IPS-20b (cell line): ENCODE measurements at regions not wholly inside any gene's neighbourhood (a gene's known extent, or its start where the extent isn't known, plus 50 kb on each side); places are given as distances from the start of the nearest gene placed in this dataset.
A peak's percentile ranks its signal among the peaks of the same experiment; 100 is the strongest.

ENCODE experiments used
- H3K27ac ChIP-seq: one replicate; pipeline ENCODE4 v1.5.1; 2013; ENCODE audit warnings: low read length
- H3K27me3 ChIP-seq: 2 replicates; pipeline ENCODE4 v1.6.1; 2013; ENCODE audit warnings: mild to moderate bottlenecking, low read length, inconsistent platforms; ENCODE audit not compliant: insufficient read depth
- H3K36me3 ChIP-seq: 2 replicates; pipeline ENCODE4 v1.6.1; 2013; ENCODE audit warnings: low read depth, mild to moderate bottlenecking, inconsistent platforms, low read length, moderate library complexity; ENCODE audit not compliant: insufficient read depth
- H3K4me1 ChIP-seq: 2 replicates; pipeline ENCODE4 v1.6.1; 2013; ENCODE audit warnings: mild to moderate bottlenecking, control low read depth, inconsistent platforms, low read length, moderate library complexity; ENCODE audit not compliant: insufficient read depth
- H3K4me3 ChIP-seq: 2 replicates; pipeline ENCODE4 v1.5.1; 2013; ENCODE audit warnings: mild to moderate bottlenecking, low read length, inconsistent platforms
- H3K9ac ChIP-seq: 2 replicates; pipeline ENCODE4 v1.6.1; 2013; ENCODE audit warnings: low read depth, mild to moderate bottlenecking, inconsistent platforms, low read length, moderate library complexity
- H3K9me3 ChIP-seq: 2 replicates; pipeline ENCODE4 v1.6.1; 2013; ENCODE audit warnings: mild to moderate bottlenecking, low read depth, low read length, inconsistent platforms; ENCODE audit not compliant: insufficient read depth

DNA sequence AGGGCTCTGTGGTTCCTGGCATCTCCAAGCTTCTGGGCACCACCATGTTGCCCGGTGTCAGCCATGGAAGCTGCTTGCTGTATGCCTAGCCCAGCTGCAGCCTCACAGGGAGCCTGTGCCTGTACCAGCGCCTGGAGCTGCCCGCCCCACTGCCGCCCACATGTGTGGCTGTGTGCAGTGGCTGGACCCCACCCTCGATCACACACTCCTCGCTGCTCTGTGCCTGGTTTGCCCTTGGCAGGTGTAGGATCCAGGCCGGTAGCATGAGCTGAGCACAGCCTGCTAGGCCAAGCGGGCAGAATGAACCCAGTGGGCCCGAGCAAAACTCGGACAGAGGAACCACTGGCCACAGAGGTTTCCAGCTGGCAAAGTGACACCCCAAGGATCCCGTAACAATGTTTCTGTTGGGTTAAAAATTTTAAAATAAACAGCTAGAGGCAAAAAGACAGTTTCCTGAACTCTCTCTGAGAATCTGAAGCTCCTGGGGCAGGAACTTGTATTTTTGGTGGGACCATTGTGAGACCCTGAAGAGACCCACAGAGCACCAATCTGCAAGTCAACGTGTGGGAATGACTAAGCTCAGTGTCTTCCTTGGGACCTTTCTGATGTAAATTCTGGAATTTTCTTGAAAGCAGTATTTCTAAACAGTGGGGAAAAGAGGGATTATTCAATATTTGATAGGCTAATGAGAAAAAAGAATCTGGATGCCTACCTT, 73.1 kb upstream of the CCDC112 start:
- Histone ChIP-seq H3K4me3 (no peak overlapping the region), H3K36me3 (no peaks in the 10 kb centered on the region), H3K9ac (peak overlapping the region; percentile 20; the same call in 1 of the 2 replicates), H3K9me3 (no peaks in the 10 kb centered on the region), H3K27me3 (no peaks in the 10 kb centered on the region), H3K4me1 (peaks cover 27% of the 10 kb centered on the region), H3K27ac (peak overlapping the region; percentile 85)

DNA sequence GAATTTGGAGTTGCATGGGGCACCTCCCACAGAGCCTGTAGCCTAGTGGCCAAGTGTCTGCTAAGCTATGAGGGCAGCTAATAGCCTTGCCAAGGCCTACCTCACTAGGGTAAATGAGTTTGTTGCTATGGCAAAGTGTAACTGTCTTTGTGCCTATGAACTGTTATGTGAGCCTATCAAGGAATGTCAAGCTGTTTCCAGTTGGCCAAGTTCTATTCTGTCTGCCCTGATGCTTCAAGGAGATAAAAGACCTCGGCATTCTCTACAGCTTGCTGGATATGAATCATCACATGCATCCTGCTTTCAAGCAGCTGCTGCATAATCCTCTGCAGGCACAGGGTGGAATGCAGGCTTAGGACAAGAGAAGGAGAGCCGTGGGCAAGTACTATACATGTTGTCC, 69.8 kb upstream of the CCDC112 start:
- no peak overlapping the region for H3K27ac ChIP-seq
- no peak overlapping the region for H3K9ac ChIP-seq
- no peaks in the 10 kb centered on the region for H3K36me3 ChIP-seq
- no peaks in the 10 kb centered on the region for H3K27me3 ChIP-seq
- H3K9me3 ChIP-seq, result no peaks in the 10 kb centered on the region
- peaks cover 24% of the 10 kb centered on the region for H3K4me1 ChIP-seq
- no peak overlapping the region for H3K4me3 ChIP-seq

DNA sequence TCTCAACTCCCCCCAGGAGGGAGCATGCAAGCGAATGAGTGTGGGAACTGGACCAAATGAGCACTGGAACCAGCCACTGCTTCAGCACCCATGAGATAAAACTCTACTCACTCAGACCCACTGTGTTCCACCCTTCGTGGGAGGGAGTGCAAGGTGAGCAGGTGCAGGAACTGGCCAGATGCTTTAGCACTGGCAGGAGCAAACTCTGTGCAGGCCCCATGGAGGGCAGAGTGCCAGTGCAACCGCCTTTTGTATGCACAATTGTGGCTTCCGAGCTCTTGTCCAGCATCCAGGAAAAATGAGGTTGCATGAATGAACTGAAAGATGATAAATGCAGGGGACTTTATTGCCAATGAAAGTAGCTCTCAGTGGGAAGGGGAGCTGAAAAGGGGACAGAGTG, 67.4 kb upstream of the CCDC112 start:
- no peaks in the 10 kb centered on the region for H3K36me3 ChIP-seq

DNA sequence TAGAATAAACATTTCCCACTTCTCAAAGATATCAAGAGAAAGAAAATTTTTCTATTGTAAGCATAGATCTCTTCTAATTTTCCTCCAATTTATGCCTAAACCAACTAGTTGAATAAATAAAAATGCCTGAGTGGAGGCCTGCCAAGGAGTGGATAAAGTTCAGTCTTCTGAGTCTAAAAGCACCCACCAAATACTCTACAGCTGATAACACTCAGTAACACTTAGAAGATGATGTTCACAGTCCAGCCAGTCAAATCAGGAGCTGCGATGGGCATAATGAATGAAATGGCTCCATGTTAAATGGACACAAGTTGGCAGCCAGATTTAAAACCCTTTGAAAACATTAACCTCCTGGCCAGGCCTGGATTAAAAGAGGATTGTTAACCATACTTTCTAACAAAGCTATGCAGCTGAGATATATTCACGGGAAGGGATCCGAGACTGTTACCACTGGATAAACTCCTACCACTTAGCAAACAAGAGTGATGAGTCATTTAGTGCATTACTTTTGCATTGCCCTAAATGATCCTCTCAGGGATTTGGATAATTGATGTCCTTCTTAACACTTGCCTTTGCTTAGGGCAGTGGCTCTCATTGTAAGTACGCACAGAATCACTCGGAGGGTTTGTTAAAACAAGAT, 63.7 kb upstream of the CCDC112 start:
- Histone ChIP-seq H3K27ac (no peak overlapping the region), H3K9me3 (no peaks in the 10 kb centered on the region), H3K27me3 (no peaks in the 10 kb centered on the region), H3K9ac (no peak overlapping the region), H3K36me3 (no peaks in the 10 kb centered on the region), H3K4me3 (no peak overlapping the region), H3K4me1 (0 out of 2 replicates have a peak, but pooled peaks cover 6% of the 10 kb centered on the region)

More for the DNA sequence above, 67.4 kb upstream of the CCDC112 start:
- Histone ChIP-seq H3K27me3 (no peaks in the 10 kb centered on the region), H3K9me3 (no peaks in the 10 kb centered on the region), H3K4me3 (no peak overlapping the region), H3K9ac (no peak overlapping the region), H3K27ac (no peak overlapping the region), H3K4me1 (peaks cover 9% of the 10 kb centered on the region)

DNA sequence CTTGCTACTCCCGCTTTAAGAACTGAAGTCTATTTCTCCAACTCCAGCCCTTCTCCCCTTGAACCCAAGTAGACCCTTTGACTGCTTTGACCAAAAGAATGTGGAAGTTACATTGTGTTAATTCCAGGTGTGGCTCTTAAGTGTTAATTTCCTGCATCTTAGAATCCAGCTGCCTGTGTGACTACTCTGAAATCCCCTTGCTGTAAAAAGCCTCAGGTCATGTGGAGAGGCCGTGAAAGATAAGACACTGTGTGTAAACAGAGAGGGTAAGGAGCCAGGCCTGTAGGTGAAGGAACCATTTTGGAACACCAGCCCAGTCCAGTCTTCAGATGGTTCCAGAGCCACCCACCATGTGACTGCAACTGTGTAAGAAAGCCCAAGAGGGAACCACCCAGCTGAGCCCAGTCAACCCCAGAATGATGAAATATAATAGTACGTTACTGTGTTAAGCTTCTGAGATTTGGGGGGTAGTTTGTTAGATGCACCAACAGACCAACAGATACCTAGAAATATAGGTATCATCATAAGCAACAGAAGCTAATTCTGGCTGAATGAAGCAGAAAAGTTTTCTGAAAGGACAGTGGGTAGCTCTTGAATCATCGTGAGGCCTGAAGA, 59.4 kb upstream of the CCDC112 start:
- Histone ChIP-seq H3K36me3 (no peaks in the 10 kb centered on the region), H3K4me1 (0 out of 2 replicates have a peak, but pooled peaks cover 6% of the 10 kb centered on the region), H3K4me3 (no peak overlapping the region), H3K9me3 (peaks cover 5% of the 10 kb centered on the region), H3K27ac (no peak overlapping the region), H3K9ac (no peak overlapping the region), H3K27me3 (no peaks in the 10 kb centered on the region)

DNA sequence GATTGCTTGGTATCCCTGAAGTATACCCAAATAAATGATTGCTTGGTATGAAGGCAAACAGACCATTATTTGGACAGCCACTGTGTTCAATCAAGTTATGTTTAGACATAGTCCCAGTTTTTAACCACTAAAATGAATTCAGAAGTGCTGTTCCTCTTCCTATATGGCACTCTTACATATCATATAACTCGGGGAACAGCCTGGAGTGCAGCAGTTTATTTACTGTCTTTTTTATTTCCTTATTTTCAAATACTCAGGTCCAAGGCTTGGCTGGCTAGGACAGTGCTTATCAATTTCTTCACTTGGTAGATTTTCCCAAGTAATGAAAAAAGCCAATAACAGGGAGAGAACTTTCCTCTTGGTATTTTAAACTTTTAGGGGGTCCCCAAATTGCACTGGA, 58.6 kb upstream of the CCDC112 start:
- Histone ChIP-seq H3K27me3 (no peaks in the 10 kb centered on the region), H3K27ac (no peak overlapping the region), H3K4me1 (0 out of 2 replicates have a peak, but pooled peaks cover 6% of the 10 kb centered on the region), H3K9me3 (peaks cover 5% of the 10 kb centered on the region), H3K4me3 (no peak overlapping the region), H3K36me3 (no peaks in the 10 kb centered on the region), H3K9ac (no peak overlapping the region)

DNA sequence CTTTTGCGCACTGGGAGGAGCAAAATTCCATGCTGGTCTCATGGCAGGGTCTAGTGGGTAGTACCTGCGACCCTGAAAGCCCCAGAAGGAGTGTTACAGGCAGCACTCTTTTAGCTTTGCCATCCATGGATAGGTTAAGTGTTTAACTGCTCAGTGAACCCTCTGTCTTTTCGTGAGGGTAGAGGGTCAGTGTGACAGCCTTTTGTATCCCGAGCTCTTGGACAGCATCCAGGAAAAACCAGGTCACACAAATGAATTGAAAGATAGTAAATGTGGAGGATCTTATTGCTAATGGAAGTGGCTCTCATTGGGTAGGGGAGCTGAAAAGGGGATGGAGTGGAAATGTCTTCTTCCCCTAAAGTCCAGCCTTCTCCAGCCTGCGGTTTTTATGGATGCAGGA, 57.8 kb upstream of the CCDC112 start:
- H3K9ac ChIP-seq, result no peak overlapping the region
- H3K4me1 ChIP-seq, result 0 out of 2 replicates have a peak, but pooled peaks cover 4% of the 10 kb centered on the region
- H3K9me3 ChIP-seq, result peaks cover 5% of the 10 kb centered on the region
- no peaks in the 10 kb centered on the region for H3K36me3 ChIP-seq
- no peak overlapping the region for H3K27ac ChIP-seq
- no peaks in the 10 kb centered on the region for H3K27me3 ChIP-seq
- H3K4me3 ChIP-seq, result no peak overlapping the region

DNA sequence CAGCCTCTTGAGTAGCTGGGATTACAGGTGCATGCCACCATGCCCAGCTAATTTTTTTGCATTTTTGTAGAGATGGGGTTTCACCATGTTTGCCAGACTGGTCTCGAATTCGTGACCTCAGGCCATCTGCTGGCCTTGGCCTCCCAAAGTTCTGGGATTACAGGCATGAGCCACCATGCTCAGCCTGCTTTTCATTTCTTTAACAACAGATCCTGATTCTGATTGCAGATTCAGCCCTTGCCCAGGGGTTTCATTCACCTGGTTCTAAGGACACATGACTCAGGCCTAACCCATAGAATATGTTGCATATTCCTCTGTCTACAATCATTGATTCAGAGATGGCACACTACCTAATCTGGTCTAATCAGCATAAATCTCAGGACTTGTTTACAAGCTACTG, 56.1 kb upstream of the CCDC112 start:
- peaks cover 5% of the 10 kb centered on the region for H3K9me3 ChIP-seq
- H3K4me1 ChIP-seq, result no peaks in the 10 kb centered on the region
- H3K36me3 ChIP-seq, result no peaks in the 10 kb centered on the region
- no peak overlapping the region for H3K9ac ChIP-seq
- no peak overlapping the region for H3K27ac ChIP-seq
- H3K4me3 ChIP-seq, result no peak overlapping the region
- no peaks in the 10 kb centered on the region for H3K27me3 ChIP-seq

DNA sequence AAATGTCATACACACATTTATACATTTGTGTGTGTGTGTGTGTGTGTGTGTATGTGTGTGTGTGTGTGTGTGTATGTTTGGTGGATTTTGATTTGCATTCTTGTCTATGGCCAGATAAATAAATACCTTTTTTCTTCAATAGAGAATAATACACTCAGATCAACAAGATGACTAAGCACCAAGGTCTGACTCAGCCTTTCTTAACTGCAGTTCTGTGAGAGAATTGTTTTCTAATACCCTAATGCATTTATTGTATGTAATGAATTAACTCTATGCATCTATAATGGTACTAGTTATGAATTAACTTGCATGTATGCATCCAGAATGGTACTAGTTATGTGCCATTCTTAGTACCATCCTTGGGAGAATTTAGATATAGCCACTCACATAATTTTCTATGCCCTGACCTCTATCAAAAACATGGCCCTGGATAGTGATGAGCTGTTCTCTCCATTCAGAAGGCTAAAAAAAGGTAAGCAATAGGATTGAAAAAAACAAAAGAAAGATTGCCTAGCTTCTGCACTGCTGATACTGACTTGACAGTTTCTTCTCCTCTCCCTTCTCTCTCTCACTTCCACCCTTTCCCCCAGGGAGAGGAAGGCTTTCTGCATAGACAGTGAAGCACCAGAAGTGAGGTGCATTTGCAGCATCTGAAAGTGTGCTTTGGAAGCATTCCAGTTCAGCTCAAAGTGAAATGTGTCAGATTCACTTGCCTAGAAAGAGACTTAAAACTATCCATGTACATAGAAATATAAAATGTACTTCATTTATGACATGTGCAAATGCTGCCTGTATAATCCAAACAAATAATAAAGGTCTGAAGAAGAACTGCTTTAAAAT, 55.1 kb upstream of the CCDC112 start:
- Histone ChIP-seq H3K4me1 (no peaks in the 10 kb centered on the region), H3K27ac (no peak overlapping the region), H3K27me3 (no peaks in the 10 kb centered on the region)

DNA sequence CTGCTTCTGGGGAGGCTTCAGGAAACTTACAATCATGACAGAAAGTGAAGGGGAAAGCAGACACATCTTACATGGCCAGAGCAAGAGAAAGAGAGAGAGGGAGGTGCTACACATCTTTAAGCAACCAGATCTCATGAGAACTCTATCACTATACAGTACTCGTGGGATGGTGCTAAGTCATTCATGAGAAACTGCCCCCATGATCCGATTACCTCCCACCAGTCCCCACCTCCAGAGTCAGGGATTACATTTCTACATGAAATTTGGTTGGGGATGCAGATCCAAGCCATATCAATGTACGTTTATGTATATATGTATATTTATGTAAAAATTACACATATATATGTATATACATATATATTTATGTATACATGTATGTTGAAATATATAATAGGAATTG, 54.4 kb upstream of the CCDC112 start:
- Histone ChIP-seq H3K9ac (no peak overlapping the region), H3K36me3 (no peaks in the 10 kb centered on the region), H3K27ac (no peak overlapping the region), H3K4me1 (no peaks in the 10 kb centered on the region), H3K4me3 (no peak overlapping the region), H3K27me3 (no peaks in the 10 kb centered on the region), H3K9me3 (peaks cover 5% of the 10 kb centered on the region)

More for the DNA sequence above, 55.1 kb upstream of the CCDC112 start:
- peaks cover 5% of the 10 kb centered on the region for H3K9me3 ChIP-seq
- no peak overlapping the region for H3K9ac ChIP-seq
- no peaks in the 10 kb centered on the region for H3K36me3 ChIP-seq
- no peak overlapping the region for H3K4me3 ChIP-seq

DNA sequence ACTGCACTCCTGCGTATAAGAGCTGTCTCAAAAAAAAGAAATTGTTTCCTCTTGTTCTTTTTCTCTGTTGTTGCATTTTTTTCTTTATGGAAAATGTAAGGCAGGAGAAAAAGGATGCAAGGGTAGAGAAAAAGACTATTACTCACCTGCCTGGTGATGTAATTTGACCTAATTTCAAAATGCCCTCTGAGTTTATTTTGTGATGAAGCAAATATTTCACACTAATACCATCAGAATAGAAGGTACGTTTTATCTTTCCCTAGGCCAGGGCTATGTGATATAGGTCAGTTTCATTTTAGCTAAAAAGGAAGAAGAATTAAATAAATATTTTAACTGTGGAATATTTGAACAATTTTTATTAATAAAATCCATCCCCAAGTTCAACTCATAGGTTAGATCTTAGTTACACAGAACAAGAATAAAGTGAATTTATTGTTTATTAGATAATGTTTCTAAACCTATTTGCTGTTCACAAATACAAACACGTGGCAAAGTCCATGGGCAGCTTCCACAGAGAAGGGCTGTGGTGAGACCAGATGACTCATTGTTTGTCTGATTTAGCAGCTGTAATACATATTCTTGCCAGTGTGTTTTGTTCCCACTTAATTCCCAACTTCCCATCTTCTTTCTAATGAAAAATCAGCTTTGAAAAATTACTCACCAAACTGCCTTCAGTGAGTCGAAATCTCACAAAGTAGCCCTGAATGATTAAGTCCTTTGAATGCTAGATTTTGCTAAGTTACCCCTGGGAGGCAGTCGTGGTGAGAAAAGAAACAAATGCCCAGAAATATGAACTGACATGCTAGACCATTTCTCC, 52.8 kb upstream of the CCDC112 start:
- Histone ChIP-seq H3K4me1 (no peaks in the 10 kb centered on the region), H3K4me3 (no peak overlapping the region), H3K9me3 (peaks cover 2% of the 10 kb centered on the region), H3K27ac (no peak overlapping the region), H3K9ac (no peak overlapping the region), H3K27me3 (no peaks in the 10 kb centered on the region), H3K36me3 (no peaks in the 10 kb centered on the region)
